ENCODE measurements at regions not wholly inside any gene's neighbourhood (a gene's known extent, or its start where the extent isn't known, plus 50 kb on each side); places are given as distances from the start of the nearest gene placed in this dataset.

DNA sequence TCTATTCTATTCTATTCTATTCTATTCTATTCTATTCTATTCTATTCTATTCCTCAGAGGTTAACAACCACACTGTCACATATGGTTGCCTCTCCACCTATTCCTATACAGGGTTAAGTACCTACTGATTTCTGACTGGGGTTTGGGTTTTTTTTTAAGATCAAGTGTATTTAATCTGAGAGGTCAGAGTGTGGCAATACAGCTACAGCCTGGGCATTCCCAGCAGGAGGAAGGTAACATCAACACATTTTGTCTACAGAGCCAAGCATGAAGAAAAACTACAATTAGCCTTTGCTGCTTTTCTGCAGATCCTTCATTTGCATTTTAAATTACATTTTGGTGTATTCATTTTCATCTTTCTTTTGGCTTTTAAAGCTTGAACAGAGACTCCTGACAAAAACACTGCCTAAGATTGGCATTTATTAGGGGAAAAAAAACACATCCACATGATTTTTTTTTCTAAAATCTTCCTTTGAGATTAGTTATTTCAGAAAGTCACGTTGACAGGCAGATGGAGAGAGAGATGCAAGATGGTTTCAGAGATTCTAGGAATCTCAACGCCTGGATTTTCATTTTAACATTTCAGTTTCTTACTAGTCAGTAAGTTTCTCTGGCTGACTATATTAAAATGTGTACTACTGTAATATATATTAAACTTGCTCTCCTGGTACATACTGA lies 255.9 kb upstream of the TET2 start:
- H2AFZ ChIP-seq (ENCODE audit: low read length): no peak overlapping the region
- H3K9me2 ChIP-seq (replicated peaks; ENCODE audit: low read depth, low read length): no peaks in the 10 kb centered on the region
- H3K79me2 ChIP-seq (ENCODE audit: insufficient read depth, low read length): no peaks in the 10 kb centered on the region
- no peak overlapping the region for H3K4me2 ChIP-seq (ENCODE audit: low read depth, low read length, poor library complexity, severe bottlenecking)
- H4K20me1 ChIP-seq (ENCODE audit: insufficient read depth, low read length, poor library complexity, severe bottlenecking): no peaks in the 10 kb centered on the region
- no peaks in the 10 kb centered on the region for H3K9me3 ChIP-seq (ENCODE audit: insufficient read depth, low read depth, low read length)
- H3K4me1 ChIP-seq (ENCODE audit: insufficient read depth, low read length, poor library complexity, severe bottlenecking): no peaks in the 10 kb centered on the region
- no peak overlapping the region for H3K4me3 ChIP-seq (ENCODE audit: low read length, poor library complexity, severe bottlenecking)
- H3K27me3 ChIP-seq (ENCODE audit: insufficient read depth, low read length, poor library complexity, severe bottlenecking): no peaks in the 10 kb centered on the region
- no peaks in the 10 kb centered on the region for H3F3A ChIP-seq (ENCODE audit: low read depth)
- no peak overlapping the region for H3K9ac ChIP-seq (ENCODE audit: low read depth, low read length, poor library complexity, severe bottlenecking)
- TF ChIP-seq CTCF (conservative IDR thresholded peaks at IDR 0.05; ENCODE audit: low read length) (no peak), EZH2phosphoT487 (IDR thresholded peaks at IDR 0.05; ENCODE audit: borderline replicate concordance) (no peak)
- no peaks in the 10 kb centered on the region for H3K36me3 ChIP-seq (ENCODE audit: insufficient read depth, low read length)

GRCh38 chr4:104896660-104897645 lies 249.7 kb upstream of the TET2 start:
- TF ChIP-seq EZH2phosphoT487 (IDR thresholded peaks at IDR 0.05; ENCODE audit: borderline replicate concordance): no peak
- Histone ChIP-seq H3F3A (ENCODE audit: low read depth) (no peaks in the 10 kb centered on the region), H2AFZ (ENCODE audit: low read length) (no peak overlapping the region), H3K9me2 (replicated peaks; ENCODE audit: low read depth, low read length) (no peaks in the 10 kb centered on the region), H3K9ac (ENCODE audit: low read depth, low read length, poor library complexity, severe bottlenecking) (no peak overlapping the region), H3K79me2 (ENCODE audit: insufficient read depth, low read length) (no peaks in the 10 kb centered on the region), H3K4me3 (ENCODE audit: low read length, poor library complexity, severe bottlenecking) (no peak overlapping the region), H3K4me1 (ENCODE audit: insufficient read depth, low read length, poor library complexity, severe bottlenecking) (no peaks in the 10 kb centered on the region), H3K9me3 (ENCODE audit: insufficient read depth, low read depth, low read length) (no peaks in the 10 kb centered on the region), H3K36me3 (ENCODE audit: insufficient read depth, low read length) (no peaks in the 10 kb centered on the region), H3K4me2 (ENCODE audit: low read depth, low read length, poor library complexity, severe bottlenecking) (no peak overlapping the region), H4K20me1 (ENCODE audit: insufficient read depth, low read length, poor library complexity, severe bottlenecking) (no peaks in the 10 kb centered on the region), H3K27me3 (ENCODE audit: insufficient read depth, low read length, poor library complexity, severe bottlenecking) (no peaks in the 10 kb centered on the region)

GRCh38 chr4:104899863-104900262 lies 246.8 kb upstream of the TET2 start:
- no peak for TF ChIP-seq CTCF (conservative IDR thresholded peaks at IDR 0.05; ENCODE audit: low read length)
- no peak for TF ChIP-seq EZH2phosphoT487 (IDR thresholded peaks at IDR 0.05; ENCODE audit: borderline replicate concordance)
- Histone ChIP-seq H3K9me2 (replicated peaks; ENCODE audit: low read depth, low read length) (no peaks in the 10 kb centered on the region), H3K4me1 (ENCODE audit: insufficient read depth, low read length, poor library complexity, severe bottlenecking) (no peaks in the 10 kb centered on the region), H3F3A (ENCODE audit: low read depth) (no peaks in the 10 kb centered on the region), H3K4me2 (ENCODE audit: low read depth, low read length, poor library complexity, severe bottlenecking) (no peak overlapping the region), H3K27me3 (ENCODE audit: insufficient read depth, low read length, poor library complexity, severe bottlenecking) (no peaks in the 10 kb centered on the region), H3K36me3 (ENCODE audit: insufficient read depth, low read length) (no peaks in the 10 kb centered on the region), H3K9ac (ENCODE audit: low read depth, low read length, poor library complexity, severe bottlenecking) (no peak overlapping the region), H3K79me2 (ENCODE audit: insufficient read depth, low read length) (no peaks in the 10 kb centered on the region), H3K4me3 (ENCODE audit: low read length, poor library complexity, severe bottlenecking) (no peak overlapping the region), H2AFZ (ENCODE audit: low read length) (no peak overlapping the region), H3K9me3 (ENCODE audit: insufficient read depth, low read depth, low read length) (no peaks in the 10 kb centered on the region), H4K20me1 (ENCODE audit: insufficient read depth, low read length, poor library complexity, severe bottlenecking) (no peaks in the 10 kb centered on the region)

Measured in Loucy (cell line).